ENCODE measurements at regions not wholly inside any gene's neighbourhood (a gene's known extent, or its start where the extent isn't known, plus 50 kb on each side); places are given as distances from the start of the nearest gene placed in this dataset.

DNA sequence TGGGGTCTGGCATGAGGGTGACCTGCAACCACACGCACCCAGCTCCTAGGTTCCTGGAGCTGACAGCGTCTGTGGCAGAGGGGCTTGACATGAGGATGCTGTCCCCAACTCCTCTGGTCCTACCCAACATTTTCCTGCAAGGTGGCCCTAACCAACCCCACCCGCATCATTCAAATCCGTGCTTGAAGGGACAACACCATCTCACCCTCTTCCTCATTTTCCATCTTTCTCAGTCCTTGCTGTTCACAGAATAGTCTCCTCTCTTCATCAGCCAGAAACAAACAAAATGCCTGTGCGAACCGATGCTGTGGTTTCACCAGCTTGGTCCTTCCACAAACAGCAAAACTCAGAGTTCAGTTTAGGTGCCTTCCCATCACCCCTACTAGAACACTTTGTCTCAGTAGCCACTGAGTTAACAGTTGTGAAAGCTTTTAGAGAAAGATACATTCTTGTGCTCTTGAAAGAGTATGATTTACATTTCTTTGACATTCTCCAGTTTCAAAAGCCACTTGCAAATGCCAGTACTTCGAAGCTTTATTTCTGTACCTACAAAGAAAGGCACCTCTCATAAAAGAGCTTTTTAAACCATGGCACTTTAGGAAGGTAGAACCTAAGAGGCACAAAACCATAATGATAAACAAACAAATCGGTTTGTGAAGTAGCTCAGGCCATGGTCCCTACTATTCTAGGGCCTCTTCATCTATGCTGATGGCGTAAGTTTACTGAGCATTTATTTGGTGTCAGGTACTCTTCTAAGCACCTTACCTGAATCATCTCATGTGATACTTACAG lies 360.1 kb downstream of the SHQ1 start (continued):
- no peak for TF ChIP-seq RCOR1 (IDR thresholded peaks at IDR 0.05; ENCODE audit: insufficient replicate concordance, low read length)

DNA sequence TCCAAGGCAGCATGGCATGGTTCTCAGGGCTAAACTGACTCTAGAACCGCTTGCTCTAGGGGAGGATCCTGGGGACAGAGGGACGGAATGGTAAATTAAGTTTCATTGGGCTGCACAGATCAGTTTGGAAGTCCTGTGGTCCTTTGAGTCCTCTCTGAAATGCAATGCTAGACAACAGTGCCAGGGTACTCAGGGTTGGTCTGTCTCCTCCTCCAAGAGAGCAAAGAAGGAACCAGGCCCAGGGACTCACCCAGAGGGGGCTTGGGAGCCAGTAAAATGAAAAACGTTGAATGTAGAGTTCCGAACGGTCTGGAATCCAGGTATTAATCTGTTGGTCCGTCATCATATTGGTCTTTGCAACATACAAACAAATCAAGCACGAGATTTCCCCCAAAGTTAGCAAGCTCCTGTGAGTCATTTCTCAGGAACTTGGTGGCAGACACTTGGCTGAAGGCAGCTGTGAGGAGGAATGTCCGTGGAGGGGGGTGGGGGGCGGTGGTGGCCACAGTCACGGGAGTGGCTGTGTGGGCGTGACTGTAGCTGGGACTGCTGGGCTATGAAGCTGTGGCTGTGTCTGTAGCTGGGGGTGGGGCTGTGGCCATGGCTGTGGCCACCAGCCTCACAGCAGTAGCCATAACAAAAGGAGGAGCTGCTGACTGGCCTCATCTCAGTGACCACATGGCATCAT lies 361.0 kb downstream of the SHQ1 start:
- peaks cover 25% of the 10 kb centered on the region for H3K4me1 ChIP-seq (ENCODE audit: control insufficient read depth, insufficient read depth, low read length)
- intact Hi-C loops (cut with micrococcal nuclease) (loop anchor here (5.0 kb wide), 1 partner anchor 105 kb away; no protein-coding TSS in a partner anchor), in situ Hi-C loops (cut with MboI; ENCODE audit: low sequenced_read_pairs) (no loop called here), dilution Hi-C loops (cut with HindIII; ENCODE audit: low sequenced_read_pairs, unreplicated experiment) (no loop called here)
- peak overlapping the region; percentile 94 for H2BK120ac ChIP-seq (ENCODE audit: low read depth, low read length)
- DNase-seq, result peak; percentile 85
- peak overlapping the region; percentile 56 for H2AK9ac ChIP-seq (replicated peaks; ENCODE audit: low read depth, low read length, poor library complexity)
- H2AK5ac ChIP-seq (ENCODE audit: low read depth, low read length), result peak overlapping the region; percentile 80
- H3K9me3 ChIP-seq (ENCODE audit: control insufficient read depth, insufficient read depth, low read length), result no peaks in the 10 kb centered on the region
- peak overlapping the region; percentile 87 for H3K14ac ChIP-seq (replicated peaks; ENCODE audit: low read depth, low read length)
- no peaks in the 10 kb centered on the region for H3K36me3 ChIP-seq (ENCODE audit: control insufficient read depth, insufficient read depth, low read length)
- H3K23ac ChIP-seq (ENCODE audit: low read depth, low read length), result peak overlapping the region; percentile 83
- peak overlapping the region; percentile 48; the same call in 1 of the 2 replicates for H3K27ac ChIP-seq (ENCODE audit: insufficient read depth, low read length)
- peak overlapping the region; percentile 7; the same call in 1 of the 2 replicates for H3K56ac ChIP-seq (ENCODE audit: extremely low read depth, insufficient read depth, low read length)
- H3K9me1 ChIP-seq (ENCODE audit: insufficient read depth, low read length), result peaks cover 20% of the 10 kb centered on the region
- H2BK15ac ChIP-seq (ENCODE audit: low read depth, low read length), result peak overlapping the region; percentile 83; the same call in 2 of the 3 replicates
- ChIA-PET POLR2A (ENCODE audit: unreplicated experiment) (interaction anchor here (0.5 kb wide), 1 partner anchor 55 kb away, joined by 3 read pairs; no protein-coding TSS in a partner anchor), CTCF (no interaction called here)
- peak; percentile 84 for ATAC-seq (ENCODE audit: low read depth)
- H3K4ac ChIP-seq (ENCODE audit: low read depth, low read length), result peak overlapping the region; percentile 96
- no peaks in the 10 kb centered on the region for H3K79me1 ChIP-seq (ENCODE audit: low read depth in 1 of 2, low read length in 2 of 2)
- H2BK20ac ChIP-seq (ENCODE audit: low read depth, low read length), result peak overlapping the region; percentile 97
- no peak overlapping the region for H3K4me3 ChIP-seq (ENCODE audit: insufficient read depth, low read depth, low read length)
- H3K27me3 ChIP-seq (ENCODE audit: control insufficient read depth, insufficient read depth, low read length), result no peaks in the 10 kb centered on the region
- H4K5ac ChIP-seq (ENCODE audit: low read depth, low read length), result peak overlapping the region; percentile 79
- no TSS peak for BruUV-seq (replicated peaks)
- H4K91ac ChIP-seq (ENCODE audit: insufficient read depth, low read depth, low read length), result peak overlapping the region; percentile 96
- peaks cover 2% of the 10 kb centered on the region; the same call in 1 of the 2 replicates for H4K20me1 ChIP-seq (ENCODE audit: insufficient read depth, low read length)
- WGBS, 2 experiments (ENCODE audit: extremely low coverage in 2 of 2, insufficient read length in 1 of 2), result 10% methylated on average over 4 of the region's 11 CpGs; no CpG with 5 or more reads in 1 of the 2 experiments
- H2AFZ ChIP-seq (replicated peaks; ENCODE audit: low read length, poor library complexity), result peak overlapping the region; percentile 78
- H3K4me2 ChIP-seq (ENCODE audit: low read depth, low read length), result peak overlapping the region; percentile 72
- H3K9ac ChIP-seq (ENCODE audit: low read depth, low read length), result no peak overlapping the region
- peak overlapping the region; percentile 90 for H3K18ac ChIP-seq (ENCODE audit: low read depth, low read length)
- peak overlapping the region; percentile 49 to 76; a peak in 3 of 4 replicates for H4K8ac ChIP-seq (ENCODE audit: low read depth in 2 of 2, low read length in 2 of 2)
- peak overlapping the region; percentile 63 for H2BK5ac ChIP-seq (ENCODE audit: low read depth, low read length, poor library complexity, severe bottlenecking)
- TF ChIP-seq FOS (IDR thresholded peaks at IDR 0.05; ENCODE audit: low read depth, low read length) (peak; percentile 64; the same call in 1 of the 2 replicates), MAZ (IDR thresholded peaks at IDR 0.05; ENCODE audit: borderline replicate concordance, low read depth, low read length) (peak; percentile 36; the same call in 1 of the 2 replicates), RAD21 (IDR thresholded peaks at IDR 0.05; ENCODE audit: low read length) (no peak), RCOR1 (IDR thresholded peaks at IDR 0.05; ENCODE audit: insufficient replicate concordance, low read length) (peak; percentile 24), SMC3 (IDR thresholded peaks at IDR 0.05; ENCODE audit: low read depth, low read length) (no peak), POLR2A (IDR thresholded peaks at IDR 0.05; ENCODE audit: low read depth, low read length) (no peak), CEBPB (IDR thresholded peaks at IDR 0.05; ENCODE audit: low read depth, low read length) (peak; percentile 56), MAFK (IDR thresholded peaks at IDR 0.05; ENCODE audit: low read depth, low read length) (no peak), BHLHE40 (IDR thresholded peaks at IDR 0.05; ENCODE audit: low read depth, low read length) (peak; percentile 98)
- TF ChIP-seq, protein P1, sequence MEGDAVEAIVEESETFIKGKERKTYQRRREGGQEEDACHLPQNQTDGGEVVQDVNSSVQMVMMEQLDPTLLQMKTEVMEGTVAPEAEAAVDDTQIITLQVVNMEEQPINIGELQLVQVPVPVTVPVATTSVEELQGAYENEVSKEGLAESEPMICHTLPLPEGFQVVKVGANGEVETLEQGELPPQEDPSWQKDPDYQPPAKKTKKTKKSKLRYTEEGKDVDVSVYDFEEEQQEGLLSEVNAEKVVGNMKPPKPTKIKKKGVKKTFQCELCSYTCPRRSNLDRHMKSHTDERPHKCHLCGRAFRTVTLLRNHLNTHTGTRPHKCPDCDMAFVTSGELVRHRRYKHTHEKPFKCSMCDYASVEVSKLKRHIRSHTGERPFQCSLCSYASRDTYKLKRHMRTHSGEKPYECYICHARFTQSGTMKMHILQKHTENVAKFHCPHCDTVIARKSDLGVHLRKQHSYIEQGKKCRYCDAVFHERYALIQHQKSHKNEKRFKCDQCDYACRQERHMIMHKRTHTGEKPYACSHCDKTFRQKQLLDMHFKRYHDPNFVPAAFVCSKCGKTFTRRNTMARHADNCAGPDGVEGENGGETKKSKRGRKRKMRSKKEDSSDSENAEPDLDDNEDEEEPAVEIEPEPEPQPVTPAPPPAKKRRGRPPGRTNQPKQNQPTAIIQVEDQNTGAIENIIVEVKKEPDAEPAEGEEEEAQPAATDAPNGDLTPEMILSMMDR (conservative IDR thresholded peaks at IDR 0.05; ENCODE audit: low read depth, low read length), result no peak
- TF ChIP-seq, protein P2, sequence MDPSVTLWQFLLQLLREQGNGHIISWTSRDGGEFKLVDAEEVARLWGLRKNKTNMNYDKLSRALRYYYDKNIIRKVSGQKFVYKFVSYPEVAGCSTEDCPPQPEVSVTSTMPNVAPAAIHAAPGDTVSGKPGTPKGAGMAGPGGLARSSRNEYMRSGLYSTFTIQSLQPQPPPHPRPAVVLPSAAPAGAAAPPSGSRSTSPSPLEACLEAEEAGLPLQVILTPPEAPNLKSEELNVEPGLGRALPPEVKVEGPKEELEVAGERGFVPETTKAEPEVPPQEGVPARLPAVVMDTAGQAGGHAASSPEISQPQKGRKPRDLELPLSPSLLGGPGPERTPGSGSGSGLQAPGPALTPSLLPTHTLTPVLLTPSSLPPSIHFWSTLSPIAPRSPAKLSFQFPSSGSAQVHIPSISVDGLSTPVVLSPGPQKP (IDR thresholded peaks at IDR 0.05; ENCODE audit: borderline replicate concordance, low read depth, low read length), result no peak

Measured in IMR-90 (cell line).